NB4 (cell line): ENCODE measurements at regions not wholly inside any gene's neighbourhood (a gene's known extent, or its start where the extent isn't known, plus 50 kb on each side); places are given as distances from the start of the nearest gene placed in this dataset.

Experiments
- DNase-seq: peaks from one replicate; pipeline ENCODE4 v3.0.0; 2010; ENCODE audit warnings: low read depth
- H3K4me3 ChIP-seq: one replicate; pipeline ENCODE4 v1.5.1; 2011; ENCODE audit warnings: mild to moderate bottlenecking, low read depth, low read length, moderate library complexity
- MYC ChIP-seq: IDR thresholded peaks from 2 replicates; pipeline ENCODE4 v1.6.1; 2011; ENCODE audit warnings: low read depth, low read length
- POLR2A ChIP-seq: IDR thresholded peaks from 2 replicates; pipeline ENCODE4 v1.6.1; 2011; ENCODE audit warnings: mild to moderate bottlenecking; ENCODE audit not compliant: insufficient read length; ENCODE audit errors: extremely low read depth
- TF ChIP-seq, protein P1 (sequence below): IDR thresholded peaks from 2 replicates; pipeline ENCODE4 v1.6.1; 2011; ENCODE audit warnings: low read depth, low read length
- TF ChIP-seq, protein P2 (sequence below): IDR thresholded peaks from one replicate; pipeline ENCODE4 v1.5.1; 2012; ENCODE audit warnings: low read depth, low read length

DNA sequence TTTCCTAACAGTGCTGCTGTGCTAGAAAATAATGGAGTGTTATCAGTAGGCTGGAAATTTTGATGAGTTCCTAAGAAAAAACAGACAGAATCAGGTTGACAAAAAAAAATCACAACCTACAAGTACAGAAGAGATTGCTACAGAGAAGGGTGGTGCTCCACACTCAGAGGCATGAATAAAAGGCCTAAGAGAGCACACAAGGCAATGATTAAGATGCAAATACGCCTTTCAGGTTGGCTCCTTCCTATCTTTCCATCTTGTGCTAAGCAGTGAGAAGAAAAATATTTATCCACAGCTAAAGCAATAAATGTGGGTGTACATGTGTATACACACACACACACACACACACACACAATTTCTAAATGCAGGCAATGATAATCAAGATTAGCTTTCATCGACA is 130.6 kb upstream of the UBE2E3 start:
- TF ChIP-seq, protein P1, sequence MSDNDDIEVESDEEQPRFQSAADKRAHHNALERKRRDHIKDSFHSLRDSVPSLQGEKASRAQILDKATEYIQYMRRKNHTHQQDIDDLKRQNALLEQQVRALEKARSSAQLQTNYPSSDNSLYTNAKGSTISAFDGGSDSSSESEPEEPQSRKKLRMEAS, result no peak
- TF ChIP-seq POLR2A (no peak), MYC (no peak)
- no peak for DNase-seq
- H3K4me3 ChIP-seq, result no peak overlapping the region

DNA sequence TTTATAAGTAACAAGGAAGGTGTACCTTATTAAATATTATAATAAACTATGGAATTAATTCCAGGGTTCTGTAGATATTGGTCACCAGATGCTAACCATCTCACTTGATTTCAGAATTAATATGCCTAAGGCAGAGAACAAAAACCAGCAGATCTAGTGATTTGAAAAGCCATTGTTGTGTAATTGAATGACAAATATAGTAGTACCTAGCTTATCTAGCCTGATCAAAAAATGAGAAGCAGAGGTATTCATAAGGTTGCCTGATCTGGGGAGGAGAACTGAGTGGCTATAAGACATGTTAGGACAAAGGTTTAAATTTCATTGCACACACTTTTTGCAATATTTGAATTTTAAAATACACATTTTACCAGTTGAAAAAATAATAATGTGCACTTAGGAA is 132.0 kb upstream of the UBE2E3 start:
- TF ChIP-seq POLR2A, result no peak
- TF ChIP-seq MYC, result no peak
- TF ChIP-seq, protein P1, result no peak
- TF ChIP-seq, protein P2, sequence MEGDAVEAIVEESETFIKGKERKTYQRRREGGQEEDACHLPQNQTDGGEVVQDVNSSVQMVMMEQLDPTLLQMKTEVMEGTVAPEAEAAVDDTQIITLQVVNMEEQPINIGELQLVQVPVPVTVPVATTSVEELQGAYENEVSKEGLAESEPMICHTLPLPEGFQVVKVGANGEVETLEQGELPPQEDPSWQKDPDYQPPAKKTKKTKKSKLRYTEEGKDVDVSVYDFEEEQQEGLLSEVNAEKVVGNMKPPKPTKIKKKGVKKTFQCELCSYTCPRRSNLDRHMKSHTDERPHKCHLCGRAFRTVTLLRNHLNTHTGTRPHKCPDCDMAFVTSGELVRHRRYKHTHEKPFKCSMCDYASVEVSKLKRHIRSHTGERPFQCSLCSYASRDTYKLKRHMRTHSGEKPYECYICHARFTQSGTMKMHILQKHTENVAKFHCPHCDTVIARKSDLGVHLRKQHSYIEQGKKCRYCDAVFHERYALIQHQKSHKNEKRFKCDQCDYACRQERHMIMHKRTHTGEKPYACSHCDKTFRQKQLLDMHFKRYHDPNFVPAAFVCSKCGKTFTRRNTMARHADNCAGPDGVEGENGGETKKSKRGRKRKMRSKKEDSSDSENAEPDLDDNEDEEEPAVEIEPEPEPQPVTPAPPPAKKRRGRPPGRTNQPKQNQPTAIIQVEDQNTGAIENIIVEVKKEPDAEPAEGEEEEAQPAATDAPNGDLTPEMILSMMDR, result no peak
- no peak overlapping the region for H3K4me3 ChIP-seq

DNA sequence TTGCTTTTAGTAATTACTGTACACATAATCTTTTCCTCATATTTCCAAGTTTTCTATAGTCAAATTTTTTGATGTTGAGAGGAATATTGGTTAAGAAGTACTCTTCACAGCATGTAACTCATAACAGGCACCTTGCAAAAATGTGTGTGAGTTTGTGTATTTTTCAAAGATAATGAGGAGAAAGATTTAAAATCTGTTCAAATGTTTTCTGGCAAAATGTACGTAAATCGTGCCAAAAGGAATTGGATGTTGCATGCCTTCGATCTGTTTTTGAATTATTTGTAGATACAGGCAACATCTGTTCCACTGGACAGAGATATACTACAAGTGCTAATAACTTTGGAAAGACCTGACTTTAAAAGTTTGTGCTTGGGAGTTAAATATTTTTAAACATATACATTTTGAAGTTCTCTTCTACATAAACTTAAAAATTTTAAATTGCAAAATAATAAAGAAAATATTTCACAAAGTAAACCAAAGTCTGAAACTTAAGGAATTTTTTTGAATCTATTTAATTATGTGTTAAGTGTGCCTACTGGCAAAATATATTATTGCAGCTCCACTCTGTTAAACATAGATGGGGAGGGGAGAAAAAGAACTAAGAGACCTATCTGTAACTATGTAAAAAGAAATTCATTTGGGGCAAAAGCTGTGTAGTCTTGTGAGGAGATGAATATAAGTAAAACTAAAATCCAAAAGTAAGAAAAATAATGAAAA is 133.5 kb upstream of the UBE2E3 start:
- no peak for DNase-seq
- TF ChIP-seq, protein P2, result no peak
- TF ChIP-seq MYC, result no peak
- H3K4me3 ChIP-seq, result no peak overlapping the region

More for the DNA sequence above, 132.0 kb upstream of the UBE2E3 start:
- DNase-seq, result no peak

DNA sequence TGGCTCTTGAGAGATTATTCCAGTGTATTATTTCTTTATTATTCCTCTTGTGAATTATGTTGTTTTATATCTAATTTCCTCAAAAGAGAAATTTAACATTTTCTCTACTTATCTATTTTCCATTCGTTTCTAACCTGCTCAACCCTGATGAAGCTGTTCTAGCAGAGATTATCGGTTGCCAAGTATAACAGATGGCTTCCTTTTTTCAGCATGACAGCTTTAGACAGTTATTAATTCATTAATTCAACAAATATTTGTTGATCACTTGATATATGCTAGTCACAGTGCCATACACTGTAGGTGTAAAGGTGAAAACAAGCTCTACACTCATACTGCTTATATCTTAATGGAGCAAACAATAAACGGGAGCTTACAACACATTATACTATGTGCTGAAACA is 137.9 kb upstream of the UBE2E3 start:
- TF ChIP-seq, protein P2, result no peak
- TF ChIP-seq, protein P1, result no peak
- TF ChIP-seq POLR2A, result no peak
- no peak for TF ChIP-seq MYC
- DNase-seq, result no peak
- H3K4me3 ChIP-seq, result no peak overlapping the region

DNA sequence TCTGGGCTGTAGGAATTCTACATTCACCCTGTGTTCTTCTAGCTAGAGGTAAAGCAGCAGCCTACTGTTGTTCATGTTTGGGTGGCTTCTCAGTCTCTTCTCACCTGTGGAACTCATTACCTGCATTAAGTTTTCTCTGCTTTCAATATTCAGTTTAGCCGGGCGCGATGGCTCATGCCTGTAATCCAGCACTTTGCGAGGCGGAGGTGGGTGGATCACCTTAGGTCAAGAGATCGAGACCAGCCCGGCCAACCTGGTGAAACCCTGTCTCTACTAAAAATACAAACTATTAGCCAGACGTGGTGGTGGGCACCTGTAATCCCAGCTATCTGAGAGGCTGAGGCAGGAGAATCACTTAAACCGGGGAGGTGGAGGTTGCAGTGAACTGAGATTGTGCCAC is 139.8 kb upstream of the UBE2E3 start:
- TF ChIP-seq POLR2A (no peak), MYC (no peak)
- TF ChIP-seq, protein P1, result no peak
- TF ChIP-seq, protein P2, result no peak
- H3K4me3 ChIP-seq, result no peak overlapping the region
- no peak for DNase-seq

DNA sequence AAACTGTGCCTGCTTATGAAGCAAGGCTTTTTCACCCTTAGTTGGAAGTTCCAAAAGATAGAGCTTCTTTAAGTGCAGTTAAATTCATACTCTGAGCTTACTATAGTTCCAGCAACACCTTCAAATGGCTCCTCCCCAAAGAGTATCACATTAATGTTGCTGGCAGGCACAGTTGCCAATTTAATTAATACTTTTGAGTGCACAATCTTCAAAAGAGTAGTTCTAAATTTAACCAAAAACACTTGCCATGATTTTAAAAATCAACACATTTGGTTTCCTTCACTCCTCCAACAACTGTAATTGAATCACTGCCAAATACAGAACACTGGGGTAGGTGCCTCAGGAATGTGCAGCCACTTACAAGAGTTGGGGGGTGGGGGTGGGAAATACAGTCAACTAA is 150.6 kb upstream of the UBE2E3 start:
- H3K4me3 ChIP-seq, result no peak overlapping the region
- TF ChIP-seq MYC (no peak), POLR2A (no peak)
- TF ChIP-seq, protein P1, result no peak
- TF ChIP-seq, protein P2, result no peak
- DNase-seq, result no peak
